ENCODE measurements at regions not wholly inside any gene's neighbourhood (a gene's known extent, or its start where the extent isn't known, plus 50 kb on each side); places are given as distances from the start of the nearest gene placed in this dataset.

DNA sequence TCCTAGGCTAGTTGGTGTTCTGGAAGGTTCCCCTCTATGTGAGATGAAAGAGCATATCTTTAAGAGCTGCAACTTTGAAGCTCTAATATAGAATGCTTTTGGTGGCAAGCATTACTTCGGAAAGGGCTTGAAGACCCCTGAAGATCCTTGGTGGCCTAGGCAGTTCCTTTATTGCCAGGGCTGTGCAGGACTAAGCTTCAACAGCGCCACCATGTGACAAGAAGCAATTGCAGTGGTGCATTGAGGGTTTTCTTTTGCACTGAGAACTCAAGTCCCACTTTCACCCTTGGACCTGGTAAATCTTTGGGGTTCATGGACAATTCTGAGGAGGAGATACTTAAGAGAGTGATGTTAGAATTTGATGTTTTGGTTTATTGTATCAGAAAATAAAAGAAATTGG, 237.4 kb upstream of the GMDS start:
- TF ChIP-seq, protein P1, sequence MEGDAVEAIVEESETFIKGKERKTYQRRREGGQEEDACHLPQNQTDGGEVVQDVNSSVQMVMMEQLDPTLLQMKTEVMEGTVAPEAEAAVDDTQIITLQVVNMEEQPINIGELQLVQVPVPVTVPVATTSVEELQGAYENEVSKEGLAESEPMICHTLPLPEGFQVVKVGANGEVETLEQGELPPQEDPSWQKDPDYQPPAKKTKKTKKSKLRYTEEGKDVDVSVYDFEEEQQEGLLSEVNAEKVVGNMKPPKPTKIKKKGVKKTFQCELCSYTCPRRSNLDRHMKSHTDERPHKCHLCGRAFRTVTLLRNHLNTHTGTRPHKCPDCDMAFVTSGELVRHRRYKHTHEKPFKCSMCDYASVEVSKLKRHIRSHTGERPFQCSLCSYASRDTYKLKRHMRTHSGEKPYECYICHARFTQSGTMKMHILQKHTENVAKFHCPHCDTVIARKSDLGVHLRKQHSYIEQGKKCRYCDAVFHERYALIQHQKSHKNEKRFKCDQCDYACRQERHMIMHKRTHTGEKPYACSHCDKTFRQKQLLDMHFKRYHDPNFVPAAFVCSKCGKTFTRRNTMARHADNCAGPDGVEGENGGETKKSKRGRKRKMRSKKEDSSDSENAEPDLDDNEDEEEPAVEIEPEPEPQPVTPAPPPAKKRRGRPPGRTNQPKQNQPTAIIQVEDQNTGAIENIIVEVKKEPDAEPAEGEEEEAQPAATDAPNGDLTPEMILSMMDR (IDR thresholded peaks at IDR 0.05; ENCODE audit: poor library complexity) = no peak
- TF ChIP-seq EZH2 (IDR thresholded peaks at IDR 0.05; ENCODE audit: borderline replicate concordance) = no peak
- TF ChIP-seq EZH2phosphoT487 (IDR thresholded peaks at IDR 0.05; ENCODE audit: low read depth, severe bottlenecking, unreplicated experiment) = no peak

Measured in hepatocyte (in vitro differentiated cells).